ENCODE measurements at regions not wholly inside any gene's neighbourhood (a gene's known extent, or its start where the extent isn't known, plus 50 kb on each side); places are given as distances from the start of the nearest gene placed in this dataset.

- Histone ChIP-seq H3K27ac (ENCODE audit: extremely low read depth, low read depth, low read length) (no peak overlapping the region), H3K4me3 (ENCODE audit: low read depth, low read length) (no peak overlapping the region), H3K9me3 (ENCODE audit: control insufficient read depth, insufficient read depth, low read depth, low read length) (no peaks in the 10 kb centered on the region), H3K4me1 (ENCODE audit: control insufficient read depth, insufficient read depth, low read length) (no peaks in the 10 kb centered on the region), H3K36me3 (ENCODE audit: control insufficient read depth in 2 of 2, insufficient read depth in 1 of 2, low read length in 2 of 2) (no peaks in the 10 kb centered on the region)
- ChIA-PET POLR2A (no interaction called here), CTCF (no interaction called here)
- TF ChIP-seq ZNF629 (tag by site-specific recombination; IDR thresholded peaks at IDR 0.05) (no peak), ZNF2 (tag by site-specific recombination; IDR thresholded peaks at IDR 0.05) (no peak), ZNF544 (tag by site-specific recombination; IDR thresholded peaks at IDR 0.05) (no peak), SALL2 (tag by site-specific recombination; IDR thresholded peaks at IDR 0.05; ENCODE audit: borderline replicate concordance) (no peak), ZNF791 (tag by site-specific recombination; IDR thresholded peaks at IDR 0.05) (no peak), PRDM4 (tag by site-specific recombination; IDR thresholded peaks at IDR 0.05) (no peak), ZNF121 (tag by site-specific recombination; IDR thresholded peaks at IDR 0.05) (no peak), RBAK (tag by site-specific recombination; IDR thresholded peaks at IDR 0.05) (no peak), ZNF48 (tag by site-specific recombination; IDR thresholded peaks at IDR 0.05) (no peak), MEIS1 (CRISPR knock-in tag; IDR thresholded peaks at IDR 0.05; ENCODE audit: borderline replicate concordance) (no peak), ZNF335 (tag by site-specific recombination; conservative IDR thresholded peaks at IDR 0.05) (no peak), ZNF518A (tag by site-specific recombination; conservative IDR thresholded peaks at IDR 0.05; ENCODE audit: low read depth) (no peak), ZNF239 (tag by site-specific recombination; IDR thresholded peaks at IDR 0.05) (no peak), GFI1B (tag by site-specific recombination; IDR thresholded peaks at IDR 0.05) (no peak), MZF1 (tag by site-specific recombination; IDR thresholded peaks at IDR 0.05; ENCODE audit: borderline replicate concordance) (no peak), SETDB1 (IDR thresholded peaks at IDR 0.05; ENCODE audit: insufficient read length, low read length) (no peak), ZNF513 (tag by site-specific recombination; IDR thresholded peaks at IDR 0.05) (no peak), MYNN (tag by site-specific recombination; IDR thresholded peaks at IDR 0.05; ENCODE audit: borderline replicate concordance) (no peak)
These were observed 119.1 kb upstream of the XYLT1 start for GRCh38 chr16:17589898-17590297.
